Activated CD8-positive, alpha-beta memory T cell treated with anti-CD3 and anti-CD28 coated beads for 4 hours (primary cell): ENCODE measurements at regions not wholly inside any gene's neighbourhood (a gene's known extent, or its start where the extent isn't known, plus 50 kb on each side); places are given as distances from the start of the nearest gene placed in this dataset.
"Not testable (repeated sequence)": the region's sequence is repeated elsewhere in the genome, so short reads cannot be mapped to it uniquely, and the experiment has no call there.

ENCODE experiments used
- DNase-seq, 2 donors: peaks; one replicate each; pipeline ENCODE4 v3.0.0-alpha.2; 2020; ENCODE audit warnings: low read depth in 2 of 2

- no peak for DNase-seq
These were observed 1097.8 kb downstream of the NAALADL2 start for GRCh38 chr3:175956964-175957363.

GRCh38 chr3:175951047-175951694, 1092.0 kb downstream of the NAALADL2 start:
- no peak for DNase-seq

- DNase-seq = no peak
These were observed 1088.9 kb downstream of the NAALADL2 start for GRCh38 chr3:175948041-175948440.

- DNase-seq = no peak
These were observed 1082.2 kb downstream of the NAALADL2 start for GRCh38 chr3:175941352-175941751.

- no peak for DNase-seq
These were observed 1081.7 kb downstream of the NAALADL2 start for GRCh38 chr3:175940881-175941280.

GRCh38 chr3:175940243-175940642, 1081.1 kb downstream of the NAALADL2 start:
- DNase-seq = no peak

GRCh38 chr3:175937367-175937766, 1078.2 kb downstream of the NAALADL2 start:
- DNase-seq = not testable (repeated sequence)

- DNase-seq = no peak
These were observed 1073.5 kb downstream of the NAALADL2 start for GRCh38 chr3:175932586-175932985.

- no peak for DNase-seq
These were observed 1060.0 kb downstream of the NAALADL2 start for GRCh38 chr3:175919133-175919532.

GRCh38 chr3:175916191-175916934, 1057.2 kb downstream of the NAALADL2 start:
- no peak for DNase-seq

- DNase-seq = no peak
These were observed 1055.7 kb downstream of the NAALADL2 start for GRCh38 chr3:175914785-175915184.

- no peak for DNase-seq
These were observed 1054.2 kb downstream of the NAALADL2 start for GRCh38 chr3:175913286-175913685.

GRCh38 chr3:175911937-175912336, 1052.8 kb downstream of the NAALADL2 start:
- DNase-seq = no peak

GRCh38 chr3:175902226-175902625, 1043.1 kb downstream of the NAALADL2 start:
- DNase-seq = no peak

GRCh38 chr3:175898194-175898593, 1039.1 kb downstream of the NAALADL2 start:
- no peak for DNase-seq

- DNase-seq = no peak
These were observed 1037.5 kb downstream of the NAALADL2 start for GRCh38 chr3:175896655-175897054.

GRCh38 chr3:175895731-175896130, 1036.6 kb downstream of the NAALADL2 start:
- DNase-seq = no peak

GRCh38 chr3:175893566-175893965, 1034.4 kb downstream of the NAALADL2 start:
- no peak for DNase-seq

GRCh38 chr3:175890066-175890465, 1030.9 kb downstream of the NAALADL2 start:
- DNase-seq = no peak

GRCh38 chr3:175885231-175885766, 1026.2 kb downstream of the NAALADL2 start:
- no peak for DNase-seq

- no peak for DNase-seq
These were observed 1020.3 kb downstream of the NAALADL2 start for GRCh38 chr3:175879417-175879816.

GRCh38 chr3:175869404-175869803, 1010.3 kb downstream of the NAALADL2 start:
- no peak for DNase-seq

- no peak for DNase-seq
These were observed 1009.5 kb downstream of the NAALADL2 start for GRCh38 chr3:175868626-175869025.
